ENCODE measurements at regions not wholly inside any gene's neighbourhood (a gene's known extent, or its start where the extent isn't known, plus 50 kb on each side); places are given as distances from the start of the nearest gene placed in this dataset.

DNA sequence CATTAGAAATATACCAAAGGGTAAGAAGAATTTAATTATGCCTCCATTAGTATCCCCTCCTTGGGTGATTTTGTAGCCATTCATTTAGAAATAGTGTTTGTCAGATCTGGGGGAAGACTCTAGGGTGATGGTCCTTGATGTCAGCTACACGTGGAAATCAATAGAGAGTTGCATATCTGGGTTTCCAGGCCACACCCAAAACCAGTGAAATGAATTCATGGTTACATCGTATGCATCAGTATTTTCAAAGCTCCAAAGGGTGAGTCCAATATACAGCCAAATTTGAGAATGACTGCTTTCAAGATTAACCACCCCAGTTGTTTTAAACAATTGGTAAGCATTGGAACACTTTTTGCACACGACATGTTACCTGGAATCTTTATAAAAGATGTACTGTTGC is 173.4 kb upstream of the SGCD start:
- TF ChIP-seq, protein P1, sequence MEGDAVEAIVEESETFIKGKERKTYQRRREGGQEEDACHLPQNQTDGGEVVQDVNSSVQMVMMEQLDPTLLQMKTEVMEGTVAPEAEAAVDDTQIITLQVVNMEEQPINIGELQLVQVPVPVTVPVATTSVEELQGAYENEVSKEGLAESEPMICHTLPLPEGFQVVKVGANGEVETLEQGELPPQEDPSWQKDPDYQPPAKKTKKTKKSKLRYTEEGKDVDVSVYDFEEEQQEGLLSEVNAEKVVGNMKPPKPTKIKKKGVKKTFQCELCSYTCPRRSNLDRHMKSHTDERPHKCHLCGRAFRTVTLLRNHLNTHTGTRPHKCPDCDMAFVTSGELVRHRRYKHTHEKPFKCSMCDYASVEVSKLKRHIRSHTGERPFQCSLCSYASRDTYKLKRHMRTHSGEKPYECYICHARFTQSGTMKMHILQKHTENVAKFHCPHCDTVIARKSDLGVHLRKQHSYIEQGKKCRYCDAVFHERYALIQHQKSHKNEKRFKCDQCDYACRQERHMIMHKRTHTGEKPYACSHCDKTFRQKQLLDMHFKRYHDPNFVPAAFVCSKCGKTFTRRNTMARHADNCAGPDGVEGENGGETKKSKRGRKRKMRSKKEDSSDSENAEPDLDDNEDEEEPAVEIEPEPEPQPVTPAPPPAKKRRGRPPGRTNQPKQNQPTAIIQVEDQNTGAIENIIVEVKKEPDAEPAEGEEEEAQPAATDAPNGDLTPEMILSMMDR (IDR thresholded peaks at IDR 0.05; ENCODE audit: insufficient read depth, low read depth, low read length): no peak
- no peak for TF ChIP-seq EZH2 (IDR thresholded peaks at IDR 0.05; ENCODE audit: insufficient read depth, low read length)

All from astrocyte (in vitro differentiated cells and primary cell).